ENCODE measurements at regions not wholly inside any gene's neighbourhood (a gene's known extent, or its start where the extent isn't known, plus 50 kb on each side); places are given as distances from the start of the nearest gene placed in this dataset.

DNA sequence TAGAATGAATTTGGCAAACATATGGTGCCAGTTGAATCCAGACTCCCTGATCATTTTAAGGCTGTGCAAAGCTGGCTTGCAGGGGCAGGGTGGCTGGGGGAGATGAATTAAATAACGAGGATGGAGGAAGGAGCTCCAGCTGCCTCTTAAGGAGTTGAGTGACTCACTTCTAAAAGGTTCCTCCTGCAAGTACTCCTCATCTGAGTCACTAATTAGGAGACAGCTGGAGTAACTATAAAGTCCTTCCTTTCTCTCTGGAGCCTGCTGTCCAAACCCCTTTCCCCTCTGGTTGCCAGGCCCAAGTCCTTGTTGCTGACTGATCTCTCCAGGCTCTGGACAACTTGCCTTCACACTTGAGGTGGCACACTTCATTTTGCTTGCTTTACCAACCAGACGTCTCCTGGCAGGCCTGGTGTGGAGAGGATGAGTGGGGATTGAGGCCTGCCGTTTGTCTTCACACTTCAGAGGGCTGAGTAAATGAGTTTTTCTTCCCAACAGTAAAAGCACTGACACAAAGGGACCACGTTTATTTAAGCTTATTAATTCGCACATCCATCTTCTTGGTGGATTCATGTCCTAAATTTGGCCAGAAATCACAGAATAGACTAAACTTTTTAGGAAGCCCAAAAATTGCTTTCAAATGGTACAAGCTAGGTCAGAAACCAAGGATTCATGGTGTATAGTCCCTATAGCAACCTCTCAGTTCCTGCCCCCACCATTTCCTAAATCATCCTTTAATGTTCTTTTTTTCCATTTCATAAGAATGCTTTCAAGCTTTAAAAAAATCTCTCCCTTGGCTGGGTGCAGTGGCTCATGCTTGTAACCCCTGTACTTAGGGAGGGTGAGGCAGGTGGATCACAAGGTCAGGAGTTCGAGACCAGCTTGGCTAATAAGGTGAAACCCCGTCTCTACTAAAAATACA, 90.5 kb upstream of the MYRIP start:
- TF ChIP-seq, protein P1, sequence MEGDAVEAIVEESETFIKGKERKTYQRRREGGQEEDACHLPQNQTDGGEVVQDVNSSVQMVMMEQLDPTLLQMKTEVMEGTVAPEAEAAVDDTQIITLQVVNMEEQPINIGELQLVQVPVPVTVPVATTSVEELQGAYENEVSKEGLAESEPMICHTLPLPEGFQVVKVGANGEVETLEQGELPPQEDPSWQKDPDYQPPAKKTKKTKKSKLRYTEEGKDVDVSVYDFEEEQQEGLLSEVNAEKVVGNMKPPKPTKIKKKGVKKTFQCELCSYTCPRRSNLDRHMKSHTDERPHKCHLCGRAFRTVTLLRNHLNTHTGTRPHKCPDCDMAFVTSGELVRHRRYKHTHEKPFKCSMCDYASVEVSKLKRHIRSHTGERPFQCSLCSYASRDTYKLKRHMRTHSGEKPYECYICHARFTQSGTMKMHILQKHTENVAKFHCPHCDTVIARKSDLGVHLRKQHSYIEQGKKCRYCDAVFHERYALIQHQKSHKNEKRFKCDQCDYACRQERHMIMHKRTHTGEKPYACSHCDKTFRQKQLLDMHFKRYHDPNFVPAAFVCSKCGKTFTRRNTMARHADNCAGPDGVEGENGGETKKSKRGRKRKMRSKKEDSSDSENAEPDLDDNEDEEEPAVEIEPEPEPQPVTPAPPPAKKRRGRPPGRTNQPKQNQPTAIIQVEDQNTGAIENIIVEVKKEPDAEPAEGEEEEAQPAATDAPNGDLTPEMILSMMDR (conservative IDR thresholded peaks at IDR 0.05), result no peak
- TF ChIP-seq EZH2 (IDR thresholded peaks at IDR 0.05; ENCODE audit: low read depth), result no peak
